Progenitor cell of endocrine pancreas (in vitro differentiated cells): ENCODE measurements at regions not wholly inside any gene's neighbourhood (a gene's known extent, or its start where the extent isn't known, plus 50 kb on each side); places are given as distances from the start of the nearest gene placed in this dataset.

ENCODE experiments used
- DNase-seq: peaks from one replicate; pipeline ENCODE4 v3.0.0; 2021; ENCODE audit warnings: low spot score; ENCODE audit not compliant: unreplicated experiment
- H3K27ac Mint-ChIP-seq: 2 replicates; pipeline ENCODE4 v1.8.0; 2021; ENCODE audit warnings: mild to moderate bottlenecking, moderate library complexity, mixed read lengths
- H3K27me3 Mint-ChIP-seq: 2 replicates; pipeline ENCODE4 v1.8.0; 2021; ENCODE audit warnings: mixed read lengths
- H3K36me3 Mint-ChIP-seq: 2 replicates; pipeline ENCODE4 v1.8.0; 2022; ENCODE audit warnings: mixed read lengths; ENCODE audit not compliant: insufficient read depth
- H3K4me1 Mint-ChIP-seq: 2 replicates; pipeline ENCODE4 v1.8.0; 2021; ENCODE audit warnings: low read depth, mixed read lengths
- H3K4me3 Mint-ChIP-seq: 2 replicates; pipeline ENCODE4 v1.8.0; 2021; ENCODE audit warnings: low read depth, mild to moderate bottlenecking, moderate library complexity, mixed read lengths
- H3K9me3 Mint-ChIP-seq: 2 replicates; pipeline ENCODE4 v1.8.0; 2021; ENCODE audit warnings: low read depth, mixed read lengths
- CTCF ChIP-seq: fragments of 200-600 bp; sonication (generic); IDR thresholded peaks from one replicate; pipeline ENCODE4 v1.5.0; 2021; ENCODE audit warnings: antibody characterized with exemption, mild to moderate bottlenecking; ENCODE audit not compliant: unreplicated experiment

GRCh38 chr9:86508208-86508903, 154.1 kb upstream of the TUT7 start:
- no peaks in the 10 kb centered on the region for H3K36me3 Mint-ChIP-seq
- no peak for DNase-seq
- no peak overlapping the region for H3K4me3 Mint-ChIP-seq
- TF ChIP-seq CTCF, result no peak
- no peaks in the 10 kb centered on the region for H3K9me3 Mint-ChIP-seq
- H3K27me3 Mint-ChIP-seq, result no peaks in the 10 kb centered on the region
- no peak overlapping the region for H3K27ac Mint-ChIP-seq
- peaks cover 4% of the 10 kb centered on the region for H3K4me1 Mint-ChIP-seq

- no peaks in the 10 kb centered on the region for H3K36me3 Mint-ChIP-seq
- no peaks in the 10 kb centered on the region for H3K27me3 Mint-ChIP-seq
Measured at GRCh38 chr9:86507212-86507630, 153.0 kb upstream of the TUT7 start.

GRCh38 chr9:86503942-86504341, 149.7 kb upstream of the TUT7 start:
- no peak for TF ChIP-seq CTCF
- H3K27ac Mint-ChIP-seq, result no peak overlapping the region
- no peak for DNase-seq
- H3K4me1 Mint-ChIP-seq, result peaks cover 7% of the 10 kb centered on the region
- no peaks in the 10 kb centered on the region for H3K36me3 Mint-ChIP-seq
- H3K9me3 Mint-ChIP-seq, result peaks cover 4% of the 10 kb centered on the region
- H3K4me3 Mint-ChIP-seq, result no peak overlapping the region
- H3K27me3 Mint-ChIP-seq, result no peaks in the 10 kb centered on the region

More at GRCh38 chr9:86507212-86507630, 153.0 kb upstream of the TUT7 start:
- Mint-ChIP-seq H3K27ac (no peak overlapping the region), H3K4me3 (no peak overlapping the region), H3K4me1 (no peaks in the 10 kb centered on the region), H3K9me3 (peaks cover 4% of the 10 kb centered on the region)
- no peak for TF ChIP-seq CTCF
- no peak for DNase-seq

GRCh38 chr9:86503314-86503713, 149.1 kb upstream of the TUT7 start:
- no peak for DNase-seq
- no peak overlapping the region for H3K4me3 Mint-ChIP-seq
- no peak for TF ChIP-seq CTCF
- H3K4me1 Mint-ChIP-seq, result peaks cover 7% of the 10 kb centered on the region
- peaks cover 4% of the 10 kb centered on the region for H3K9me3 Mint-ChIP-seq
- H3K27ac Mint-ChIP-seq, result no peak overlapping the region
- H3K36me3 Mint-ChIP-seq, result no peaks in the 10 kb centered on the region
- H3K27me3 Mint-ChIP-seq, result no peaks in the 10 kb centered on the region

GRCh38 chr9:86500667-86501435, 146.6 kb upstream of the TUT7 start:
- peaks cover 7% of the 10 kb centered on the region for H3K4me1 Mint-ChIP-seq
- H3K9me3 Mint-ChIP-seq, result peaks cover 7% of the 10 kb centered on the region
- no peak for TF ChIP-seq CTCF
- no peak overlapping the region for H3K4me3 Mint-ChIP-seq
- H3K36me3 Mint-ChIP-seq, result no peaks in the 10 kb centered on the region
- no peak overlapping the region for H3K27ac Mint-ChIP-seq
- DNase-seq, result no peak
- H3K27me3 Mint-ChIP-seq, result no peaks in the 10 kb centered on the region
